Neutrophil (primary cell): ENCODE measurements at regions not wholly inside any gene's neighbourhood (a gene's known extent, or its start where the extent isn't known, plus 50 kb on each side); places are given as distances from the start of the nearest gene placed in this dataset.

Experiments used
- H3K27ac ChIP-seq: fragments of 200-600 bp; sonication (generic); 2 replicates; pipeline ENCODE4 v1.5.1; 2016; ENCODE audit warnings: mild to moderate bottlenecking, moderate library complexity
- H3K27me3 ChIP-seq: fragments of 200-600 bp; sonication (generic); 2 replicates; pipeline ENCODE4 v1.6.0; 2016; ENCODE audit warnings: mild to moderate bottlenecking
- H3K36me3 ChIP-seq: fragments of 200-600 bp; sonication (generic); 2 replicates; pipeline ENCODE4 v1.5.1; 2017
- H3K4me1 ChIP-seq, 2 experiments: fragments of 200-600 bp in 1 of 2; sonication (generic) in 1 of 2; 1 replicate in 1 of 2; 2 replicates in 1 of 2; pipeline versions ENCODE4 v1.5.1 to v1.6.1; 2013 to 2016; ENCODE audit warnings: low read depth in 1 of 2, low read length in 1 of 2, mild to moderate bottlenecking in 1 of 2, moderate library complexity in 1 of 2; ENCODE audit not compliant: control insufficient read depth in 1 of 2, insufficient read depth in 1 of 2
- H3K4me3 ChIP-seq, 2 experiments: fragments of 200-600 bp in 1 of 2; sonication (generic) in 1 of 2; 1 replicate in 1 of 2; 2 replicates in 1 of 2; pipeline ENCODE4 v1.5.1; 2013 to 2016; ENCODE audit warnings: low read depth in 1 of 2, low read length in 1 of 2, mild to moderate bottlenecking in 1 of 2, moderate library complexity in 1 of 2
- H3K9me3 ChIP-seq: fragments of 200-600 bp; sonication (generic); 2 replicates; pipeline ENCODE4 v1.5.1; 2016
- TF ChIP-seq, protein P1 (sequence below): fragments of 200-600 bp; sonication (generic); IDR thresholded peaks from 2 replicates; pipeline ENCODE4 v1.5.1; 2016; ENCODE audit warnings: antibody characterized with exemption

DNA sequence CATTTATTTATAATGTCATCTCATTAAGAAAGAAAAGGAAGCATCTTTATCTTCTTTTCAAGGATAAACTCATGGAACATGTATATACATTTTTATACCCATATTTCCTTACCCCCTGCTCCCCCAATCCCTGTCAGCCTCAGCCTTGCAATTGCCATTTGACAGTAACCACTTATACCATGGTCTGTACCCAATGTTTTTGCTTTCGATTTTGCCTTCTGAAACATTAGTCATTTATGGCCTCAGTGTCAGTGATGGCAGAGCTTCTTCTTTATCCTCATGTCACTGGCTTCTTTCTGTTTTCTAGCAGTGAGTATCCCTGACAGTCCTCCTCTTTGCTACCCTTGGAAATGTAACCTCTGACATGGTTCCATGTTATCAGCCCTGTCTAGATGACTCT is 228.4 kb downstream of the SPRY1 start:
- TF ChIP-seq, protein P1, sequence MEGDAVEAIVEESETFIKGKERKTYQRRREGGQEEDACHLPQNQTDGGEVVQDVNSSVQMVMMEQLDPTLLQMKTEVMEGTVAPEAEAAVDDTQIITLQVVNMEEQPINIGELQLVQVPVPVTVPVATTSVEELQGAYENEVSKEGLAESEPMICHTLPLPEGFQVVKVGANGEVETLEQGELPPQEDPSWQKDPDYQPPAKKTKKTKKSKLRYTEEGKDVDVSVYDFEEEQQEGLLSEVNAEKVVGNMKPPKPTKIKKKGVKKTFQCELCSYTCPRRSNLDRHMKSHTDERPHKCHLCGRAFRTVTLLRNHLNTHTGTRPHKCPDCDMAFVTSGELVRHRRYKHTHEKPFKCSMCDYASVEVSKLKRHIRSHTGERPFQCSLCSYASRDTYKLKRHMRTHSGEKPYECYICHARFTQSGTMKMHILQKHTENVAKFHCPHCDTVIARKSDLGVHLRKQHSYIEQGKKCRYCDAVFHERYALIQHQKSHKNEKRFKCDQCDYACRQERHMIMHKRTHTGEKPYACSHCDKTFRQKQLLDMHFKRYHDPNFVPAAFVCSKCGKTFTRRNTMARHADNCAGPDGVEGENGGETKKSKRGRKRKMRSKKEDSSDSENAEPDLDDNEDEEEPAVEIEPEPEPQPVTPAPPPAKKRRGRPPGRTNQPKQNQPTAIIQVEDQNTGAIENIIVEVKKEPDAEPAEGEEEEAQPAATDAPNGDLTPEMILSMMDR, result no peak
- Histone ChIP-seq H3K27ac (no peak overlapping the region), H3K36me3 (no peaks in the 10 kb centered on the region), H3K27me3 (no peaks in the 10 kb centered on the region), H3K9me3 (no peaks in the 10 kb centered on the region), H3K4me3 (no peak overlapping the region), H3K4me1 (peaks cover 0 to 6% of the 10 kb centered on the region in 2 experiments)

- H3K27me3 ChIP-seq, result no peaks in the 10 kb centered on the region
- no peaks in the 10 kb centered on the region for H3K9me3 ChIP-seq
- no peak overlapping the region for H3K4me3 ChIP-seq
- H3K4me1 ChIP-seq, result no peaks in the 10 kb centered on the region
- no peak overlapping the region for H3K27ac ChIP-seq
- no peaks in the 10 kb centered on the region for H3K36me3 ChIP-seq
- TF ChIP-seq, protein P1, result no peak
These were observed 231.7 kb downstream of the SPRY1 start for GRCh38 chr4:123628288-123628687.

DNA sequence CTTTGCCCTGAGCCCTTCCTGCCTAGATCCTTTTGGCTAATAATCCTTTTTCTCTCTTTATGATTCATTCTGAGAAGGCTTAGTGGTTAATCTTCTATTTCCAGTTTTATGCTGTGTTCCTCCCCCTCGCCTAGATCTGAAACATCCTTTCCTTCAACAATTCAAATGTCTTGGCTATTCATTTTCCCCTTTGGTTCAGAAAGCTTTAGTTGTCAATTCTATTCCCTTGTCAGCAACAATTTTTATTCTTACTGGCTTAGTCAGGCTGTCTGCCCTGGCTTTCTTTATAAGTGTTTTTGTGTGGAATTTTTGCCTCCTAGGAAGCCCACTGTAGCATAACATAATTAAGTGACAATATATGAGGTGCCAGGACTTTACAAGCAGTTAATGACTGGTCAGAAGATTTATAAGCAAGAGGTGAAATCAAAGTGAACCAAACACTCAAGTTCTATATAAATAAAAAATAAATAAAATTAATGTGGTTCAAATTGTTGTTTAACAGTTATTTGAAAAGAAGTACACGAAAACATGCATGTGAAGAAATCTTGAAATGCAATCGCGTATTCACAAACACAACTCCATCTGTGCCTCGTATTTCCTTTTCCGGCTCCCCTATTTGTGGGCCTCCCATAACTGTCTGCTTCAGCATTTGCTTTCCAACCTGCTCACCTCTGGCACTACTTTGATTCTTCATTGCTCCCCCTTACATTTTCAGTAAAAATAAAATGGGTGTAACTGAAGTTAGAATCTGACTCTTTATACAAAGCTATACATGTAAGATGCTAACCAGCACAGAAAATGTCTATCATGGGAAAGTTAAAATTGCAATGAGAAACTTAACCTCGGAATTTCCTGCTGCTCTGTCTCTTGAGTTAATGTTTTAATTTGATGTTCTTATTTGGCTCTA is 235.4 kb downstream of the SPRY1 start:
- H3K27me3 ChIP-seq, result no peaks in the 10 kb centered on the region
- TF ChIP-seq, protein P1, result no peak
- H3K4me3 ChIP-seq, result no peak overlapping the region
- no peaks in the 10 kb centered on the region for H3K36me3 ChIP-seq
- H3K4me1 ChIP-seq, result no peaks in the 10 kb centered on the region
- no peak overlapping the region for H3K27ac ChIP-seq
- no peaks in the 10 kb centered on the region for H3K9me3 ChIP-seq

DNA sequence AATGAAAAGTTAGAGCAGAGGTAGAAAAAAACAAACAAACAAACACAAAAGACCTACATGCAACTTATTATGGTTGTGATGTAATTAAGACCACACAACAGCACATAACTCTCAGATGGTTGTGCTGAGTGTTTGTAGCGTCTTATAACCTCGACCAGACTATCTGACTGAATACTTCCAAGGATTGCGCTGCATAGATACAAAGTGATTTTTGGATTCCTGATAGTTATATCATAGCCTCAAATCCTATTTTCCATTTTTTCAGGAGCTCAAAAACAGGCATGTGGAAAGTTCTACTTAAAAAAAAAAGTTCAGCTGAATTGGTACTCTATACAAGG is 236.1 kb downstream of the SPRY1 start:
- Histone ChIP-seq H3K4me1 (no peaks in the 10 kb centered on the region), H3K36me3 (no peaks in the 10 kb centered on the region), H3K9me3 (no peaks in the 10 kb centered on the region), H3K27ac (no peak overlapping the region), H3K27me3 (no peaks in the 10 kb centered on the region), H3K4me3 (no peak overlapping the region)
- TF ChIP-seq, protein P1, result no peak

DNA sequence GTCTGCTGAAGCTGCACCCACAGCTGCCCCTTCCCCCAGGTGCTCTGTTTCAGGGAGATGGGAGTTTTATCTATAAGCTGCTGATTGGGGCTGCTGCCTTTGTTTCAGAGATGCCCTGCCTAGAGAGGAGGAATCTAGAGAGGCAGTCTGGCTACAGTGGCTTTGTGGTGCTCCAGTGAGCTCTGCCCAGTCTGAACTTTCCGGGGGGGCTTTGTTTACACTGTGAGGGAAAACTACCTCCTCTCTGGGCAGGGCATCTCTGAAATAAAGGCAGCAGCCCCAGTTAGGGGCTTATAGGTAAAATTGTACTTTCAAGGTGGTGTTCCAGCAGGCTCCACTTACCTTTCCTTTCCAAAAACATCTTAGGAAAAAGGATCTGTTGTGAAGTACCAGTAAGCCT is 242.2 kb downstream of the SPRY1 start:
- Histone ChIP-seq H3K27me3 (no peaks in the 10 kb centered on the region), H3K4me1 (no peaks in the 10 kb centered on the region), H3K36me3 (no peaks in the 10 kb centered on the region), H3K27ac (no peak overlapping the region), H3K4me3 (no peak overlapping the region), H3K9me3 (no peaks in the 10 kb centered on the region)
- TF ChIP-seq, protein P1, result no peak
